Chondrocyte (in vitro differentiated cells): ENCODE measurements at regions not wholly inside any gene's neighbourhood (a gene's known extent, or its start where the extent isn't known, plus 50 kb on each side); places are given as distances from the start of the nearest gene placed in this dataset.
A peak's percentile ranks its signal among the peaks of the same experiment; 100 is the strongest.

ENCODE experiments used
- DNase-seq: peaks from one replicate; pipeline ENCODE4 v3.0.0; 2021; ENCODE audit warnings: mixed read lengths, low spot score
- H3K27ac Mint-ChIP-seq: one replicate; pipeline ENCODE4 v1.8.0; 2021; ENCODE audit warnings: mild to moderate bottlenecking, moderate library complexity, mixed read lengths; ENCODE audit not compliant: unreplicated experiment
- H3K27me3 Mint-ChIP-seq: 2 replicates; pipeline ENCODE4 v1.8.0; 2021; ENCODE audit warnings: low read depth, mixed read lengths
- H3K36me3 Mint-ChIP-seq: 2 replicates; pipeline ENCODE4 v1.8.0; 2021; ENCODE audit warnings: low read depth, mixed read lengths
- H3K4me1 Mint-ChIP-seq: 2 replicates; pipeline ENCODE4 v1.8.0; 2021; ENCODE audit warnings: low read depth, mild to moderate bottlenecking, mixed read lengths
- H3K4me3 Mint-ChIP-seq: one replicate; pipeline ENCODE4 v1.8.0; 2021; ENCODE audit warnings: mild to moderate bottlenecking, moderate library complexity, mixed read lengths; ENCODE audit not compliant: unreplicated experiment
- H3K9me3 Mint-ChIP-seq: 2 replicates; pipeline ENCODE4 v1.8.0; 2021; ENCODE audit warnings: low read depth, mixed read lengths
- CTCF ChIP-seq: fragments of 200-600 bp; sonication (generic); IDR thresholded peaks from 2 replicates; pipeline ENCODE4 v1.5.0; 2021; ENCODE audit warnings: antibody characterized with exemption, mild to moderate bottlenecking, moderate library complexity

- TF ChIP-seq CTCF = no peak
- Mint-ChIP-seq H3K9me3 (no peaks in the 10 kb centered on the region), H3K27me3 (peaks cover 5% of the 10 kb centered on the region), H3K4me1 (peaks cover 23% of the 10 kb centered on the region), H3K27ac (no peak overlapping the region), H3K4me3 (no peak overlapping the region), H3K36me3 (no peaks in the 10 kb centered on the region)
- no peak for DNase-seq
Measured at GRCh38 chr4:114383067-114383466, 215.5 kb upstream of the UGT8 start.

GRCh38 chr4:114383721-114384120, 214.9 kb upstream of the UGT8 start:
- DNase-seq = no peak
- TF ChIP-seq CTCF = no peak
- Mint-ChIP-seq H3K27me3 (peaks cover 11% of the 10 kb centered on the region), H3K4me3 (no peak overlapping the region), H3K4me1 (peaks cover 22% of the 10 kb centered on the region), H3K9me3 (no peaks in the 10 kb centered on the region), H3K36me3 (no peaks in the 10 kb centered on the region), H3K27ac (peak overlapping the region; percentile 32)

GRCh38 chr4:114384629-114385028, 214.0 kb upstream of the UGT8 start:
- H3K27me3 Mint-ChIP-seq = peaks cover 16% of the 10 kb centered on the region
- no peaks in the 10 kb centered on the region for H3K36me3 Mint-ChIP-seq
- no peak overlapping the region for H3K4me3 Mint-ChIP-seq
- H3K27ac Mint-ChIP-seq = no peak overlapping the region
- no peaks in the 10 kb centered on the region for H3K9me3 Mint-ChIP-seq
- DNase-seq = no peak
- H3K4me1 Mint-ChIP-seq = peaks cover 22% of the 10 kb centered on the region
- peak; percentile 91 for TF ChIP-seq CTCF

- TF ChIP-seq CTCF = no peak
- Mint-ChIP-seq H3K36me3 (no peaks in the 10 kb centered on the region), H3K27me3 (peaks cover 16% of the 10 kb centered on the region), H3K27ac (no peak overlapping the region), H3K4me1 (peaks cover 22% of the 10 kb centered on the region), H3K4me3 (no peak overlapping the region), H3K9me3 (no peaks in the 10 kb centered on the region)
- DNase-seq = no peak
Measured at GRCh38 chr4:114385195-114385985, 213.2 kb upstream of the UGT8 start.

- Mint-ChIP-seq H3K9me3 (no peaks in the 10 kb centered on the region), H3K4me3 (no peak overlapping the region), H3K27me3 (peaks cover 25% of the 10 kb centered on the region), H3K36me3 (no peaks in the 10 kb centered on the region), H3K4me1 (peaks cover 22% of the 10 kb centered on the region), H3K27ac (no peak overlapping the region)
- TF ChIP-seq CTCF = peak; percentile 99
- DNase-seq = no peak
Measured at GRCh38 chr4:114386637-114387233, 211.9 kb upstream of the UGT8 start.
